ENCODE measurements at regions not wholly inside any gene's neighbourhood (a gene's known extent, or its start where the extent isn't known, plus 50 kb on each side); places are given as distances from the start of the nearest gene placed in this dataset.

DNA sequence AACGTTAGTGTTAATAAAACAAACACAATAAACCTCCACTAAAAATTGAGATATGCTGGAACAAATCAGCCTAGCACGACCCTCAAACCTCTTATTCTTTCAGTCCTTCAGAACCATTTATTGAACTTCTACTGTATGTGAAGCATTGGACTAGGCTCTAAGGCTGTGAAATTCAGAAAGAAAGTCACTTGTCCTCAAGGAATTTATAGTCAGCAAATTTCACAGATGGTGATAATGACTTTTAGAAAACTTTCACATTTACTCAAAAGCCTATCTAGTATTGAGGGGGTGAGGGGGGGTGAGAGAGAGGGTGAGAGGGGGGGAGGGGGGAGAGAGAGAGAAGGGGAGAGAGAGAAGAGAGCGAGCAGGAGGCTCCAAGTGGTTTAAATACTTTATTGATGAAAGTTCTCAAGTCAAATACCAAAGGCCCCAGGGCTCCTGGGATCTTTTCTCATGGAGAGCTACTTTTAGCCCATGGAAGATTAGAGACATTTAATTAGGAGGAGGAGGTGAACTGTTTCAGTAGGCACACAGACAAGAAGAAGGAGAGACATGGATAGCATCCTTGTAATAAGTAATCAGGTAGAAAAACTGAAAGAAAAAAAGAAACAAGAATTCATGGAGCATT is 66.3 kb upstream of the SSX2IP start:
- Histone ChIP-seq H3F3A (ENCODE audit: insufficient read depth) (no peaks in the 10 kb centered on the region), H3K4me2 (ENCODE audit: unreplicated experiment) (no peak overlapping the region), H3K36me3 (ENCODE audit: low read depth) (no peaks in the 10 kb centered on the region), H3K79me2 (ENCODE audit: insufficient read depth) (no peaks in the 10 kb centered on the region), H3K4me1 (ENCODE audit: insufficient read depth) (peaks cover 8% of the 10 kb centered on the region), H4K20me1 (ENCODE audit: insufficient read depth) (no peaks in the 10 kb centered on the region), H2AFZ (no peak overlapping the region), H3K9ac (no peak overlapping the region), H3K4me3 (no peak overlapping the region), H3K9me3 (ENCODE audit: low read depth) (no peaks in the 10 kb centered on the region), H3K9me2 (ENCODE audit: insufficient read depth) (no peaks in the 10 kb centered on the region), H3K27me3 (replicated peaks; ENCODE audit: insufficient read depth) (no peaks in the 10 kb centered on the region), H3K27ac (no peak overlapping the region)
- in situ Hi-C loops (cut with MboI), result loop anchor here (10.0 to 25.0 kb wide), 3 partner anchors 132 to 819 kb away; partner anchors contain the start of gene PRKACB
- DNase-seq, result peak; percentile 37
- TF ChIP-seq EZH2 (IDR thresholded peaks at IDR 0.05; ENCODE audit: insufficient read depth, poor library complexity, severe bottlenecking) (no peak), EZH2phosphoT487 (IDR thresholded peaks at IDR 0.05; ENCODE audit: insufficient read depth, low read depth) (no peak)
- WGBS, 2 experiments (ENCODE audit: low coverage in 1 of 2, low lambda C conversion rate in 2 of 2, missing lambda C conversion rate in 2 of 2), result 54 to 55% methylated on average over 2 to 3 of the region's 3 CpGs

- no peak for DNase-seq
- Histone ChIP-seq H3K9ac (no peak overlapping the region), H4K20me1 (ENCODE audit: insufficient read depth) (no peaks in the 10 kb centered on the region), H3F3A (ENCODE audit: insufficient read depth) (no peaks in the 10 kb centered on the region), H3K4me3 (no peak overlapping the region), H3K79me2 (ENCODE audit: insufficient read depth) (no peaks in the 10 kb centered on the region), H3K27me3 (replicated peaks; ENCODE audit: insufficient read depth) (no peaks in the 10 kb centered on the region), H3K4me1 (ENCODE audit: insufficient read depth) (peaks cover 8% of the 10 kb centered on the region), H3K4me2 (ENCODE audit: unreplicated experiment) (no peak overlapping the region), H3K36me3 (ENCODE audit: low read depth) (no peaks in the 10 kb centered on the region), H3K9me2 (ENCODE audit: insufficient read depth) (no peaks in the 10 kb centered on the region), H2AFZ (no peak overlapping the region), H3K9me3 (ENCODE audit: low read depth) (no peaks in the 10 kb centered on the region), H3K27ac (no peak overlapping the region)
- 68 to 71% methylated on average over 3 of the region's 3 CpGs for WGBS, 2 experiments (ENCODE audit: low coverage in 1 of 2, low lambda C conversion rate in 2 of 2, missing lambda C conversion rate in 2 of 2)
- in situ Hi-C loops (cut with MboI), result loop anchor here (10.0 to 25.0 kb wide), 3 partner anchors 131 to 819 kb away; partner anchors contain the start of gene PRKACB
- TF ChIP-seq EZH2 (IDR thresholded peaks at IDR 0.05; ENCODE audit: insufficient read depth, poor library complexity, severe bottlenecking) (no peak), EZH2phosphoT487 (IDR thresholded peaks at IDR 0.05; ENCODE audit: insufficient read depth, low read depth) (no peak)
Measured at GRCh38 chr1:84756001-84756400, 65.7 kb upstream of the SSX2IP start.

- Histone ChIP-seq H3K4me3 (no peak overlapping the region), H3K27ac (no peak overlapping the region), H3K9ac (no peak overlapping the region), H3K27me3 (replicated peaks; ENCODE audit: insufficient read depth) (no peaks in the 10 kb centered on the region), H3K9me3 (ENCODE audit: low read depth) (no peaks in the 10 kb centered on the region), H3F3A (ENCODE audit: insufficient read depth) (no peaks in the 10 kb centered on the region), H2AFZ (no peak overlapping the region), H3K9me2 (ENCODE audit: insufficient read depth) (no peaks in the 10 kb centered on the region), H3K4me2 (ENCODE audit: unreplicated experiment) (no peak overlapping the region), H3K79me2 (ENCODE audit: insufficient read depth) (no peaks in the 10 kb centered on the region), H3K36me3 (ENCODE audit: low read depth) (no peaks in the 10 kb centered on the region), H3K4me1 (ENCODE audit: insufficient read depth) (peaks cover 11% of the 10 kb centered on the region), H4K20me1 (ENCODE audit: insufficient read depth) (no peaks in the 10 kb centered on the region)
- TF ChIP-seq EZH2phosphoT487 (IDR thresholded peaks at IDR 0.05; ENCODE audit: insufficient read depth, low read depth) (no peak), EZH2 (IDR thresholded peaks at IDR 0.05; ENCODE audit: insufficient read depth, poor library complexity, severe bottlenecking) (no peak)
- DNase-seq, result no peak
- WGBS, 2 experiments (ENCODE audit: low coverage in 1 of 2, low lambda C conversion rate in 2 of 2, missing lambda C conversion rate in 2 of 2), result 87 to 90% methylated on average over 8 of the region's 8 CpGs
- in situ Hi-C loops (cut with MboI), result loop anchor here (10.0 to 25.0 kb wide), 3 partner anchors 130 to 818 kb away; partner anchors contain the start of gene PRKACB
Measured at GRCh38 chr1:84755216-84755615, 65.0 kb upstream of the SSX2IP start.

DNA sequence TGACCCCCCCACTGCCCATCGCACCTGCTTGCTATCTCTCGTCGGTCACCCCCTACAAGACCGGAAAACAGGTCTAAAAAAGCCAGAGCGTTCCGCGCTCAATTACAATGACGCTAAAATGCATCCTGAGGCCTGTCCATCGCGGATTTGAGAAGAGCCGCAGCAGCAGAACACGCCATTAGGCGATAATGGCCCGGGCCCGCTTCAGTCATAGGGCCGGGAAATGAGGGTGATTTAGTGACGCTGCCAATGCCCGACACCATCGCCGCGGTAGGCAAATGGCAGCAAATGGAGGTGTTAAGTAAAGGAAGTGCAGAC is 64.1 kb upstream of the SSX2IP start:
- Histone ChIP-seq H3K36me3 (ENCODE audit: low read depth) (no peaks in the 10 kb centered on the region), H3K4me3 (no peak overlapping the region), H2AFZ (no peak overlapping the region), H3K9me3 (ENCODE audit: low read depth) (no peaks in the 10 kb centered on the region), H3K79me2 (ENCODE audit: insufficient read depth) (no peaks in the 10 kb centered on the region), H3K4me2 (ENCODE audit: unreplicated experiment) (no peak overlapping the region), H3K9me2 (ENCODE audit: insufficient read depth) (no peaks in the 10 kb centered on the region), H3F3A (ENCODE audit: insufficient read depth) (0 out of 2 replicates have a peak, but pooled peaks cover 6% of the 10 kb centered on the region), H3K27me3 (replicated peaks; ENCODE audit: insufficient read depth) (no peaks in the 10 kb centered on the region), H3K9ac (no peak overlapping the region), H4K20me1 (ENCODE audit: insufficient read depth) (no peaks in the 10 kb centered on the region), H3K27ac (no peak overlapping the region), H3K4me1 (ENCODE audit: insufficient read depth) (peaks cover 16% of the 10 kb centered on the region)
- TF ChIP-seq EZH2phosphoT487 (IDR thresholded peaks at IDR 0.05; ENCODE audit: insufficient read depth, low read depth) (no peak), EZH2 (IDR thresholded peaks at IDR 0.05; ENCODE audit: insufficient read depth, poor library complexity, severe bottlenecking) (no peak)
- in situ Hi-C loops (cut with MboI), result loop anchor here (10.0 to 25.0 kb wide), 3 partner anchors 130 to 817 kb away; partner anchors contain the start of gene PRKACB
- DNase-seq, result no peak
- WGBS, 2 experiments (ENCODE audit: low coverage in 1 of 2, low lambda C conversion rate in 2 of 2, missing lambda C conversion rate in 2 of 2), result 59 to 60% methylated on average over 21 of the region's 21 CpGs
